ENCODE measurements at regions not wholly inside any gene's neighbourhood (a gene's known extent, or its start where the extent isn't known, plus 50 kb on each side); places are given as distances from the start of the nearest gene placed in this dataset.
A peak's percentile ranks its signal among the peaks of the same experiment; 100 is the strongest.

GRCh38 chr5:167778228-167778627 is 513.2 kb upstream of the WWC1 start:
- Histone ChIP-seq H2AFZ (ENCODE audit: low read length) (no peak overlapping the region), H3K27ac (ENCODE audit: low read depth, low read length) (no peak overlapping the region), H3K4me3 (ENCODE audit: insufficient read depth, low read length) (no peak overlapping the region), H3K36me3 (ENCODE audit: insufficient read depth, low read length) (no peaks in the 10 kb centered on the region), H4K20me1 (ENCODE audit: insufficient read depth, low read length) (no peaks in the 10 kb centered on the region), H3K4me1 (ENCODE audit: insufficient read depth, low read length) (peaks cover 12% of the 10 kb centered on the region), H3K4me2 (ENCODE audit: insufficient read depth, low read length) (no peak overlapping the region), H3K9me3 (ENCODE audit: low read depth, low read length) (no peaks in the 10 kb centered on the region), H3K27me3 (ENCODE audit: insufficient read depth, low read length) (no peaks in the 10 kb centered on the region), H3K79me2 (ENCODE audit: insufficient read depth, low read length) (no peaks in the 10 kb centered on the region)
- no peak for DNase-seq (ENCODE audit: insufficient read length, low spot score, missing footprints)
- no peak for TF ChIP-seq CTCF (IDR thresholded peaks at IDR 0.05; ENCODE audit: extremely low read depth, low read depth, low read length)

GRCh38 chr5:167779644-167780043 is 511.8 kb upstream of the WWC1 start:
- no peaks in the 10 kb centered on the region for H3K9me3 ChIP-seq (ENCODE audit: low read depth, low read length)
- no peak overlapping the region for H3K4me3 ChIP-seq (ENCODE audit: insufficient read depth, low read length)
- no peak for DNase-seq (ENCODE audit: insufficient read length, low spot score, missing footprints)
- no peak overlapping the region for H3K27ac ChIP-seq (ENCODE audit: low read depth, low read length)
- no peak overlapping the region for H3K4me2 ChIP-seq (ENCODE audit: insufficient read depth, low read length)
- no peaks in the 10 kb centered on the region for H3K27me3 ChIP-seq (ENCODE audit: insufficient read depth, low read length)
- peaks cover 12% of the 10 kb centered on the region for H3K4me1 ChIP-seq (ENCODE audit: insufficient read depth, low read length)
- TF ChIP-seq CTCF (IDR thresholded peaks at IDR 0.05; ENCODE audit: extremely low read depth, low read depth, low read length) = no peak
- no peaks in the 10 kb centered on the region for H3K79me2 ChIP-seq (ENCODE audit: insufficient read depth, low read length)
- no peaks in the 10 kb centered on the region for H4K20me1 ChIP-seq (ENCODE audit: insufficient read depth, low read length)
- no peaks in the 10 kb centered on the region for H3K36me3 ChIP-seq (ENCODE audit: insufficient read depth, low read length)
- H2AFZ ChIP-seq (ENCODE audit: low read length) = peak overlapping the region; percentile 26

GRCh38 chr5:167780177-167780576 is 511.3 kb upstream of the WWC1 start:
- no peak overlapping the region for H2AFZ ChIP-seq (ENCODE audit: low read length)
- DNase-seq (ENCODE audit: insufficient read length, low spot score, missing footprints) = no peak
- no peaks in the 10 kb centered on the region for H3K9me3 ChIP-seq (ENCODE audit: low read depth, low read length)
- H3K4me3 ChIP-seq (ENCODE audit: insufficient read depth, low read length) = no peak overlapping the region
- H3K27me3 ChIP-seq (ENCODE audit: insufficient read depth, low read length) = no peaks in the 10 kb centered on the region
- no peaks in the 10 kb centered on the region for H3K36me3 ChIP-seq (ENCODE audit: insufficient read depth, low read length)
- peaks cover 12% of the 10 kb centered on the region for H3K4me1 ChIP-seq (ENCODE audit: insufficient read depth, low read length)
- no peaks in the 10 kb centered on the region for H3K79me2 ChIP-seq (ENCODE audit: insufficient read depth, low read length)
- H3K4me2 ChIP-seq (ENCODE audit: insufficient read depth, low read length) = no peak overlapping the region
- no peak for TF ChIP-seq CTCF (IDR thresholded peaks at IDR 0.05; ENCODE audit: extremely low read depth, low read depth, low read length)
- H4K20me1 ChIP-seq (ENCODE audit: insufficient read depth, low read length) = no peaks in the 10 kb centered on the region
- no peak overlapping the region for H3K27ac ChIP-seq (ENCODE audit: low read depth, low read length)

- no peak for TF ChIP-seq CTCF (IDR thresholded peaks at IDR 0.05; ENCODE audit: extremely low read depth, low read depth, low read length)
- Histone ChIP-seq H3K4me1 (ENCODE audit: insufficient read depth, low read length) (peaks cover 15% of the 10 kb centered on the region), H3K9me3 (ENCODE audit: low read depth, low read length) (no peaks in the 10 kb centered on the region), H3K4me2 (ENCODE audit: insufficient read depth, low read length) (no peak overlapping the region), H3K36me3 (ENCODE audit: insufficient read depth, low read length) (no peaks in the 10 kb centered on the region), H2AFZ (ENCODE audit: low read length) (peak overlapping the region; percentile 58), H3K27ac (ENCODE audit: low read depth, low read length) (no peak overlapping the region), H3K4me3 (ENCODE audit: insufficient read depth, low read length) (no peak overlapping the region), H4K20me1 (ENCODE audit: insufficient read depth, low read length) (no peaks in the 10 kb centered on the region), H3K27me3 (ENCODE audit: insufficient read depth, low read length) (no peaks in the 10 kb centered on the region), H3K79me2 (ENCODE audit: insufficient read depth, low read length) (no peaks in the 10 kb centered on the region)
- no peak for DNase-seq (ENCODE audit: insufficient read length, low spot score, missing footprints)
These were observed 508.2 kb upstream of the WWC1 start for GRCh38 chr5:167783145-167783817.
